WTC11 (cell line): ENCODE measurements at regions not wholly inside any gene's neighbourhood (a gene's known extent, or its start where the extent isn't known, plus 50 kb on each side); places are given as distances from the start of the nearest gene placed in this dataset.

ENCODE experiments used
- ELF4 ChIP-seq: sonication (generic); formaldehyde crosslinking; IDR thresholded peaks from 2 replicates; pipeline ENCODE4 v1.8.1; 2022; ENCODE audit warnings: low read depth, mild to moderate bottlenecking, moderate library complexity, missing genetic modification reagents
- ESRRA ChIP-seq: sonication (generic); formaldehyde crosslinking; IDR thresholded peaks from 2 replicates; pipeline ENCODE4 v1.8.1; 2022; ENCODE audit warnings: mild to moderate bottlenecking, missing genetic modification reagents, borderline replicate concordance
- HMGA2 ChIP-seq: fragments of 250-450 bp; sonication (Bioruptor Pico); IDR thresholded peaks from 2 replicates; pipeline ENCODE4 v1.4.0; 2021; ENCODE audit warnings: mild to moderate bottlenecking, moderate library complexity
- MYBL2 ChIP-seq: sonication (generic); formaldehyde crosslinking; IDR thresholded peaks from 2 replicates; pipeline ENCODE4 v1.8.1; 2023; ENCODE audit warnings: mild to moderate bottlenecking, moderate library complexity, missing genetic modification reagents
- NFATC4 ChIP-seq: fragments of 250-450 bp; sonication (Bioruptor Pico); IDR thresholded peaks from 2 replicates; pipeline ENCODE4 v1.9.0; 2021; ENCODE audit warnings: mild to moderate bottlenecking
- NFYB ChIP-seq: sonication (generic); formaldehyde crosslinking; conservative IDR thresholded peaks from 2 replicates; pipeline ENCODE4 v1.8.0; 2022; ENCODE audit warnings: low read depth, missing genetic modification reagents
- NR2C2 ChIP-seq: sonication (generic); formaldehyde crosslinking; IDR thresholded peaks from 2 replicates; pipeline ENCODE4 v1.8.0; 2022; ENCODE audit warnings: mild to moderate bottlenecking, missing genetic modification reagents
- RORB ChIP-seq: fragments of 250-450 bp; sonication (Bioruptor Pico); IDR thresholded peaks from 2 replicates; pipeline ENCODE4 v1.9.0; 2021; ENCODE audit warnings: mild to moderate bottlenecking
- SP1 ChIP-seq: sonication (generic); formaldehyde crosslinking; conservative IDR thresholded peaks from 2 replicates; pipeline ENCODE4 v1.8.1; 2022; ENCODE audit warnings: missing genetic modification reagents
- TCF7 ChIP-seq: sonication (generic); formaldehyde crosslinking; IDR thresholded peaks from 2 replicates; pipeline ENCODE4 v1.8.0; 2022; ENCODE audit warnings: mild to moderate bottlenecking, low read depth, missing genetic modification reagents, moderate library complexity
- TF ChIP-seq, protein P1 (sequence below): fragments of 200-600 bp; IDR thresholded peaks from 2 replicates; pipeline ENCODE4 v1.8.0; 2022; ENCODE audit warnings: antibody characterized with exemption
- TF ChIP-seq, protein P2 (sequence below): sonication (generic); formaldehyde crosslinking; IDR thresholded peaks from 2 replicates; pipeline ENCODE4 v1.8.1; 2022; ENCODE audit warnings: low read depth, missing genetic modification reagents, borderline replicate concordance

- TF ChIP-seq NR2C2 (CRISPR knock-in tag), result no peak
- TF ChIP-seq ESRRA (CRISPR knock-in tag), result no peak
- TF ChIP-seq, protein P1, sequence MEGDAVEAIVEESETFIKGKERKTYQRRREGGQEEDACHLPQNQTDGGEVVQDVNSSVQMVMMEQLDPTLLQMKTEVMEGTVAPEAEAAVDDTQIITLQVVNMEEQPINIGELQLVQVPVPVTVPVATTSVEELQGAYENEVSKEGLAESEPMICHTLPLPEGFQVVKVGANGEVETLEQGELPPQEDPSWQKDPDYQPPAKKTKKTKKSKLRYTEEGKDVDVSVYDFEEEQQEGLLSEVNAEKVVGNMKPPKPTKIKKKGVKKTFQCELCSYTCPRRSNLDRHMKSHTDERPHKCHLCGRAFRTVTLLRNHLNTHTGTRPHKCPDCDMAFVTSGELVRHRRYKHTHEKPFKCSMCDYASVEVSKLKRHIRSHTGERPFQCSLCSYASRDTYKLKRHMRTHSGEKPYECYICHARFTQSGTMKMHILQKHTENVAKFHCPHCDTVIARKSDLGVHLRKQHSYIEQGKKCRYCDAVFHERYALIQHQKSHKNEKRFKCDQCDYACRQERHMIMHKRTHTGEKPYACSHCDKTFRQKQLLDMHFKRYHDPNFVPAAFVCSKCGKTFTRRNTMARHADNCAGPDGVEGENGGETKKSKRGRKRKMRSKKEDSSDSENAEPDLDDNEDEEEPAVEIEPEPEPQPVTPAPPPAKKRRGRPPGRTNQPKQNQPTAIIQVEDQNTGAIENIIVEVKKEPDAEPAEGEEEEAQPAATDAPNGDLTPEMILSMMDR, result no peak
- no peak for TF ChIP-seq RORB (CRISPR knock-in tag)
- no peak for TF ChIP-seq MYBL2 (CRISPR knock-in tag)
- no peak for TF ChIP-seq NFATC4 (CRISPR knock-in tag)
- no peak for TF ChIP-seq ELF4 (CRISPR knock-in tag)
- TF ChIP-seq, protein P2, sequence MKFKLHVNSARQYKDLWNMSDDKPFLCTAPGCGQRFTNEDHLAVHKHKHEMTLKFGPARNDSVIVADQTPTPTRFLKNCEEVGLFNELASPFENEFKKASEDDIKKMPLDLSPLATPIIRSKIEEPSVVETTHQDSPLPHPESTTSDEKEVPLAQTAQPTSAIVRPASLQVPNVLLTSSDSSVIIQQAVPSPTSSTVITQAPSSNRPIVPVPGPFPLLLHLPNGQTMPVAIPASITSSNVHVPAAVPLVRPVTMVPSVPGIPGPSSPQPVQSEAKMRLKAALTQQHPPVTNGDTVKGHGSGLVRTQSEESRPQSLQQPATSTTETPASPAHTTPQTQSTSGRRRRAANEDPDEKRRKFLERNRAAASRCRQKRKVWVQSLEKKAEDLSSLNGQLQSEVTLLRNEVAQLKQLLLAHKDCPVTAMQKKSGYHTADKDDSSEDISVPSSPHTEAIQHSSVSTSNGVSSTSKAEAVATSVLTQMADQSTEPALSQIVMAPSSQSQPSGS (CRISPR knock-in tag), result no peak
- no peak for TF ChIP-seq HMGA2
- no peak for TF ChIP-seq TCF7
- no peak for TF ChIP-seq NFYB (CRISPR knock-in tag)
- TF ChIP-seq SP1 (CRISPR knock-in tag), result no peak
Measured at GRCh38 chr14:89504602-89505313, 87.7 kb upstream of the FOXN3 start.
